ENCODE measurements at regions not wholly inside any gene's neighbourhood (a gene's known extent, or its start where the extent isn't known, plus 50 kb on each side); places are given as distances from the start of the nearest gene placed in this dataset.

- Histone ChIP-seq H3K4me3 (ENCODE audit: low read depth in 2 of 2, low read length in 2 of 2) (no peak overlapping the region), H3K9me3 (ENCODE audit: control insufficient read depth, insufficient read depth, low read depth, low read length) (no peaks in the 10 kb centered on the region), H3K27ac (ENCODE audit: low read length) (no peak overlapping the region), H3K27me3 (ENCODE audit: control insufficient read depth, insufficient read depth, low read length) (no peaks in the 10 kb centered on the region), H3K36me3 (ENCODE audit: control insufficient read depth, insufficient read depth, low read length) (no peaks in the 10 kb centered on the region), H3K4me1 (ENCODE audit: control insufficient read depth, insufficient read depth, low read length) (no peaks in the 10 kb centered on the region)
- no TSS peak for BruUV-seq (replicated peaks)
- CTCF ChIA-PET: no interaction called here
- ATAC-seq: no peak
- in situ Hi-C loops (cut with HindIII; ENCODE audit: low pct_unique_long_range_greater_than_20kb, low sequenced_read_pairs) (no loop called here), intact Hi-C loops (cut with micrococcal nuclease; ENCODE audit: unreplicated experiment) (no loop called here)
- TF ChIP-seq CTCF (IDR thresholded peaks at IDR 0.05) (peak; percentile 47; the same call in 1 of the 2 replicates), TCF7L2 (IDR thresholded peaks at IDR 0.05; ENCODE audit: low read depth, low read length) (no peak)
- DNase-seq (ENCODE audit: low read depth, low spot score): no peak
- POLR2A ChIA-PET: no interaction called here
These were observed 188.9 kb downstream of the TFAP2C start for GRCh38 chr20:56817780-56818675.

GRCh38 chr20:56820984-56821383, 191.9 kb downstream of the TFAP2C start:
- POLR2A ChIA-PET: no interaction called here
- Histone ChIP-seq H3K27ac (ENCODE audit: low read length) (no peak overlapping the region), H3K4me3 (ENCODE audit: low read depth in 2 of 2, low read length in 2 of 2) (no peak overlapping the region), H3K4me1 (ENCODE audit: control insufficient read depth, insufficient read depth, low read length) (no peaks in the 10 kb centered on the region), H3K36me3 (ENCODE audit: control insufficient read depth, insufficient read depth, low read length) (no peaks in the 10 kb centered on the region), H3K27me3 (ENCODE audit: control insufficient read depth, insufficient read depth, low read length) (no peaks in the 10 kb centered on the region), H3K9me3 (ENCODE audit: control insufficient read depth, insufficient read depth, low read depth, low read length) (no peaks in the 10 kb centered on the region)
- in situ Hi-C loops (cut with HindIII; ENCODE audit: low pct_unique_long_range_greater_than_20kb, low sequenced_read_pairs) (no loop called here), intact Hi-C loops (cut with micrococcal nuclease; ENCODE audit: unreplicated experiment) (no loop called here)
- ATAC-seq (no peak), DNase-seq (ENCODE audit: low read depth, low spot score) (no peak)
- CTCF ChIA-PET: no interaction called here
- TF ChIP-seq REST (IDR thresholded peaks at IDR 0.05; ENCODE audit: insufficient read depth in 1 of 2, low read depth in 2 of 2, low read length in 1 of 2): no peak
- no peak for TF ChIP-seq TCF7L2 (IDR thresholded peaks at IDR 0.05; ENCODE audit: low read depth, low read length)
- no peak for TF ChIP-seq SIN3A (IDR thresholded peaks at IDR 0.05; ENCODE audit: borderline replicate concordance, insufficient read depth, low read depth, low read length)
- TF ChIP-seq POLR2AphosphoS5 (IDR thresholded peaks at IDR 0.05; ENCODE audit: low read depth, low read length): no peak
- no peak for TF ChIP-seq CTCF (IDR thresholded peaks at IDR 0.05)
- no TSS peak for BruUV-seq (replicated peaks)
